Panc1 (cell line): ENCODE measurements at regions not wholly inside any gene's neighbourhood (a gene's known extent, or its start where the extent isn't known, plus 50 kb on each side); places are given as distances from the start of the nearest gene placed in this dataset.

ENCODE experiments used
- POLR2AphosphoS5 ChIP-seq: IDR thresholded peaks from 2 replicates; pipeline ENCODE4 v1.6.1; 2012; ENCODE audit warnings: mild to moderate bottlenecking, low read depth, low read length, moderate library complexity
- SIN3A ChIP-seq: IDR thresholded peaks from 2 replicates; pipeline ENCODE4 v1.6.1; 2012; ENCODE audit warnings: low read depth, mild to moderate bottlenecking, low read length, moderate library complexity, borderline replicate concordance; ENCODE audit not compliant: insufficient read depth
- TCF7L2 ChIP-seq: IDR thresholded peaks from 2 replicates; pipeline ENCODE4 v1.6.1; 2011; ENCODE audit warnings: mild to moderate bottlenecking, low read depth, low read length, inconsistent platforms
- TF ChIP-seq, protein P1 (sequence below): fragments of 450-650 bp; IDR thresholded peaks from 2 replicates; pipeline ENCODE4 v1.5.1; 2017; ENCODE audit warnings: mild to moderate bottlenecking
- TF ChIP-seq, protein P2 (sequence below), 2 experiments: IDR thresholded peaks; 2 replicates each; pipeline ENCODE4 v1.6.1; 2011 to 2012; ENCODE audit warnings: low read depth in 2 of 2, control low read depth in 1 of 2, low read length in 1 of 2, mild to moderate bottlenecking in 1 of 2, moderate library complexity in 1 of 2; ENCODE audit not compliant: insufficient read depth in 1 of 2

DNA sequence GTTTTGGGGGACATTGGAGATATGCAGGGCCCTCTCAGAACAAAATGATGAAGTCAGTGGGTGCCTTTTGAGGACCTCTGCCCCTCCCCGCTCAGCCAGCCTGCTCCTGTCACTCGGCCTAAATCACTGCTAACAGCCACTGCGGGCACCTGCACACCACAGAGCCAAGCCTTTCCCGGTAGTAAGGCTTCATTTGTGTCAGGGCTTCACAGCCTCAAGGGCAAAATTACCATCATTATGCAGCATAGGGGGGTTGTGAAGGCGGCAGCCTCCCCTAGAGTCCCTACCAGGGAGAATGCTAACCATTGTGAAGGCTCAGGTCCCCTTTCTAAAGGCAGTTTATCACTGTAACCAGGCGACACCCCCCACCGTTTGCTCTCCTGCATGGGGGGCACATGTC, 519.8 kb upstream of the MYT1L start:
- TF ChIP-seq, protein P1, sequence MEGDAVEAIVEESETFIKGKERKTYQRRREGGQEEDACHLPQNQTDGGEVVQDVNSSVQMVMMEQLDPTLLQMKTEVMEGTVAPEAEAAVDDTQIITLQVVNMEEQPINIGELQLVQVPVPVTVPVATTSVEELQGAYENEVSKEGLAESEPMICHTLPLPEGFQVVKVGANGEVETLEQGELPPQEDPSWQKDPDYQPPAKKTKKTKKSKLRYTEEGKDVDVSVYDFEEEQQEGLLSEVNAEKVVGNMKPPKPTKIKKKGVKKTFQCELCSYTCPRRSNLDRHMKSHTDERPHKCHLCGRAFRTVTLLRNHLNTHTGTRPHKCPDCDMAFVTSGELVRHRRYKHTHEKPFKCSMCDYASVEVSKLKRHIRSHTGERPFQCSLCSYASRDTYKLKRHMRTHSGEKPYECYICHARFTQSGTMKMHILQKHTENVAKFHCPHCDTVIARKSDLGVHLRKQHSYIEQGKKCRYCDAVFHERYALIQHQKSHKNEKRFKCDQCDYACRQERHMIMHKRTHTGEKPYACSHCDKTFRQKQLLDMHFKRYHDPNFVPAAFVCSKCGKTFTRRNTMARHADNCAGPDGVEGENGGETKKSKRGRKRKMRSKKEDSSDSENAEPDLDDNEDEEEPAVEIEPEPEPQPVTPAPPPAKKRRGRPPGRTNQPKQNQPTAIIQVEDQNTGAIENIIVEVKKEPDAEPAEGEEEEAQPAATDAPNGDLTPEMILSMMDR: no peak
- TF ChIP-seq POLR2AphosphoS5 (no peak), SIN3A (no peak), TCF7L2 (no peak)
- TF ChIP-seq, protein P2, sequence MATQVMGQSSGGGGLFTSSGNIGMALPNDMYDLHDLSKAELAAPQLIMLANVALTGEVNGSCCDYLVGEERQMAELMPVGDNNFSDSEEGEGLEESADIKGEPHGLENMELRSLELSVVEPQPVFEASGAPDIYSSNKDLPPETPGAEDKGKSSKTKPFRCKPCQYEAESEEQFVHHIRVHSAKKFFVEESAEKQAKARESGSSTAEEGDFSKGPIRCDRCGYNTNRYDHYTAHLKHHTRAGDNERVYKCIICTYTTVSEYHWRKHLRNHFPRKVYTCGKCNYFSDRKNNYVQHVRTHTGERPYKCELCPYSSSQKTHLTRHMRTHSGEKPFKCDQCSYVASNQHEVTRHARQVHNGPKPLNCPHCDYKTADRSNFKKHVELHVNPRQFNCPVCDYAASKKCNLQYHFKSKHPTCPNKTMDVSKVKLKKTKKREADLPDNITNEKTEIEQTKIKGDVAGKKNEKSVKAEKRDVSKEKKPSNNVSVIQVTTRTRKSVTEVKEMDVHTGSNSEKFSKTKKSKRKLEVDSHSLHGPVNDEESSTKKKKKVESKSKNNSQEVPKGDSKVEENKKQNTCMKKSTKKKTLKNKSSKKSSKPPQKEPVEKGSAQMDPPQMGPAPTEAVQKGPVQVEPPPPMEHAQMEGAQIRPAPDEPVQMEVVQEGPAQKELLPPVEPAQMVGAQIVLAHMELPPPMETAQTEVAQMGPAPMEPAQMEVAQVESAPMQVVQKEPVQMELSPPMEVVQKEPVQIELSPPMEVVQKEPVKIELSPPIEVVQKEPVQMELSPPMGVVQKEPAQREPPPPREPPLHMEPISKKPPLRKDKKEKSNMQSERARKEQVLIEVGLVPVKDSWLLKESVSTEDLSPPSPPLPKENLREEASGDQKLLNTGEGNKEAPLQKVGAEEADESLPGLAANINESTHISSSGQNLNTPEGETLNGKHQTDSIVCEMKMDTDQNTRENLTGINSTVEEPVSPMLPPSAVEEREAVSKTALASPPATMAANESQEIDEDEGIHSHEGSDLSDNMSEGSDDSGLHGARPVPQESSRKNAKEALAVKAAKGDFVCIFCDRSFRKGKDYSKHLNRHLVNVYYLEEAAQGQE (IDR thresholded peaks at IDR 0.05; ENCODE audit: insufficient read depth in 1 of 2, low read depth in 2 of 2, low read length in 1 of 2): no peak
